ENCODE measurements at regions not wholly inside any gene's neighbourhood (a gene's known extent, or its start where the extent isn't known, plus 50 kb on each side); places are given as distances from the start of the nearest gene placed in this dataset.

DNA sequence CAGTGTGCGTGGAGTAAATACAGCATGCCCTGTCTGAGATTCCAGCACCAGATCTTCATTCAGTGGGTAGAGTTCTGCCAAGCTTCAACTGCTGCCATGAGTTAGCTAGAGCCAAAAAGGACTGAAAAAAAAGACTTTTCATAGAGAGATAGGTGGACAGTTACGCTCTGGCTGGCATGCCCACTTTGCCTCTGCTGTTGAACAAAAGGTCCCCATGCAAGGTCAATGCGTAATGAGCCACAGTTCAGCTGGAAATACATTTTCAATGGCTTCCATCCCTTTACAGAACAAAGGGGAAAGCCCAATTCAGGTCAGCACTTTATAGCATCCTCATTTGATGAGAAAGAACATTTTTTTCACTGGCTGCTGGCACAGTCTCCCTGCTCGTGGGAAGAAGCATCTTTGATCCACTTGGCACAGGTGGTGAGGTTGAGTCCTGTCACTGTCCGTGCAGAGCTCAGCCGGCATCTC is 86.9 kb upstream of the ERCC6L2 start:
- Mint-ChIP-seq H3K4me1 (ENCODE audit: low read depth) (no peaks in the 10 kb centered on the region), H3K27me3 (peaks cover 1% of the 10 kb centered on the region), H3K4me3 (no peak overlapping the region), H3K36me3 (ENCODE audit: low read depth) (no peaks in the 10 kb centered on the region), H3K27ac (no peak overlapping the region), H3K9me3 (no peaks in the 10 kb centered on the region)
- ChIA-PET POLR2A (interaction anchor here (1.1 kb wide), 1 partner anchor 11 kb away, joined by 5 read pairs; no protein-coding TSS in a partner anchor), CTCF (no interaction called here)
- ATAC-seq, result no peak
- intact Hi-C loops (cut with micrococcal nuclease), result no loop called here
- DNase-seq, result no peak
- TF ChIP-seq, protein P1, sequence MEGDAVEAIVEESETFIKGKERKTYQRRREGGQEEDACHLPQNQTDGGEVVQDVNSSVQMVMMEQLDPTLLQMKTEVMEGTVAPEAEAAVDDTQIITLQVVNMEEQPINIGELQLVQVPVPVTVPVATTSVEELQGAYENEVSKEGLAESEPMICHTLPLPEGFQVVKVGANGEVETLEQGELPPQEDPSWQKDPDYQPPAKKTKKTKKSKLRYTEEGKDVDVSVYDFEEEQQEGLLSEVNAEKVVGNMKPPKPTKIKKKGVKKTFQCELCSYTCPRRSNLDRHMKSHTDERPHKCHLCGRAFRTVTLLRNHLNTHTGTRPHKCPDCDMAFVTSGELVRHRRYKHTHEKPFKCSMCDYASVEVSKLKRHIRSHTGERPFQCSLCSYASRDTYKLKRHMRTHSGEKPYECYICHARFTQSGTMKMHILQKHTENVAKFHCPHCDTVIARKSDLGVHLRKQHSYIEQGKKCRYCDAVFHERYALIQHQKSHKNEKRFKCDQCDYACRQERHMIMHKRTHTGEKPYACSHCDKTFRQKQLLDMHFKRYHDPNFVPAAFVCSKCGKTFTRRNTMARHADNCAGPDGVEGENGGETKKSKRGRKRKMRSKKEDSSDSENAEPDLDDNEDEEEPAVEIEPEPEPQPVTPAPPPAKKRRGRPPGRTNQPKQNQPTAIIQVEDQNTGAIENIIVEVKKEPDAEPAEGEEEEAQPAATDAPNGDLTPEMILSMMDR (IDR thresholded peaks at IDR 0.05), result no peak

GRCh38 chr9:95788021-95788420 is 87.5 kb upstream of the ERCC6L2 start:
- Mint-ChIP-seq H3K27me3 (peaks cover 1% of the 10 kb centered on the region), H3K4me3 (no peak overlapping the region), H3K36me3 (ENCODE audit: low read depth) (no peaks in the 10 kb centered on the region), H3K27ac (no peak overlapping the region), H3K4me1 (ENCODE audit: low read depth) (no peaks in the 10 kb centered on the region), H3K9me3 (no peaks in the 10 kb centered on the region)
- no peak for DNase-seq
- ATAC-seq, result no peak
- TF ChIP-seq, protein P1 (IDR thresholded peaks at IDR 0.05), result no peak
- POLR2A ChIA-PET, result no interaction called here
- intact Hi-C loops (cut with micrococcal nuclease), result no loop called here
- CTCF ChIA-PET, result no interaction called here

DNA sequence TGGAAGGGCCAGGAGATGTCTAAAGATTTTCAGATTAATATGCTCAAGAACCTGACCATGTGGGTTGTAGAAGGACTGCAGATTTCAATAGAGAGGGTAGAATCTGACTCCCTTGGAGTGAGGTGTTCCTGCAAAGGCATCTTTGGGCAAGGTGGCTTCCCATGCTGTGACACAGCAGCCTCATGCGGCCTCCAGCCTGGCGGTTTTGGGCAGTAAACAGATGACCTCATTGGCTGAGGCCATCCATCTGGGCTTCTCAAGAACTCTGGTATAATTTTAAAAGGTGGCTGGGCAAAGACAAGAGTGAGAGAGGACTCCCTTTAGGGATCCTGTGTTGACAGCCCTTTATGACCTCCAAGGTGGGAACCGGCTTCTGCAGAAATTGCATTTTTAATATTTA is 90.3 kb upstream of the ERCC6L2 start:
- intact Hi-C loops (cut with micrococcal nuclease), result no loop called here
- ChIA-PET POLR2A (no interaction called here), CTCF (no interaction called here)
- Mint-ChIP-seq H3K9me3 (no peaks in the 10 kb centered on the region), H3K27ac (no peak overlapping the region), H3K4me1 (ENCODE audit: low read depth) (no peaks in the 10 kb centered on the region), H3K36me3 (ENCODE audit: low read depth) (no peaks in the 10 kb centered on the region), H3K27me3 (peaks cover 3% of the 10 kb centered on the region), H3K4me3 (no peak overlapping the region)
- DNase-seq (no peak), ATAC-seq (no peak)
- TF ChIP-seq, protein P1 (IDR thresholded peaks at IDR 0.05), result no peak

- DNase-seq, result no peak
- no peak for ATAC-seq
- intact Hi-C loops (cut with micrococcal nuclease), result no loop called here
- Mint-ChIP-seq H3K9me3 (no peaks in the 10 kb centered on the region), H3K36me3 (ENCODE audit: low read depth) (no peaks in the 10 kb centered on the region), H3K4me3 (no peak overlapping the region), H3K27me3 (peaks cover 3% of the 10 kb centered on the region), H3K27ac (no peak overlapping the region), H3K4me1 (ENCODE audit: low read depth) (no peaks in the 10 kb centered on the region)
- TF ChIP-seq, protein P1 (IDR thresholded peaks at IDR 0.05), result no peak
- ChIA-PET CTCF (interaction anchor here (0.8 kb wide), 1 partner anchor 433 kb away, joined by 3 read pairs; no protein-coding TSS in a partner anchor), POLR2A (no interaction called here)
These were observed 91.2 kb upstream of the ERCC6L2 start for GRCh38 chr9:95784318-95784717.

- no peak overlapping the region for H3K4me3 Mint-ChIP-seq
- H3K9me3 Mint-ChIP-seq, result no peaks in the 10 kb centered on the region
These were observed 92.0 kb upstream of the ERCC6L2 start for GRCh38 chr9:95783426-95783975.

More at GRCh38 chr9:95783426-95783975, 92.0 kb upstream of the ERCC6L2 start:
- no peaks in the 10 kb centered on the region for H3K4me1 Mint-ChIP-seq (ENCODE audit: low read depth)
- no peaks in the 10 kb centered on the region for H3K36me3 Mint-ChIP-seq (ENCODE audit: low read depth)
- intact Hi-C loops (cut with micrococcal nuclease), result no loop called here
- DNase-seq, result no peak
- H3K27ac Mint-ChIP-seq, result no peak overlapping the region
- TF ChIP-seq, protein P1 (IDR thresholded peaks at IDR 0.05), result no peak
- ChIA-PET POLR2A (no interaction called here), CTCF (no interaction called here)
- no peak for ATAC-seq
- peaks cover 3% of the 10 kb centered on the region for H3K27me3 Mint-ChIP-seq
